A549 (cell line): ENCODE measurements at regions not wholly inside any gene's neighbourhood (a gene's known extent, or its start where the extent isn't known, plus 50 kb on each side); places are given as distances from the start of the nearest gene placed in this dataset.

Source experiments
- CTCF ChIP-seq: fragments of >200 bp; sonication (Bioruptor Twin); formaldehyde crosslinking; IDR thresholded peaks from 3 replicates; pipeline ENCODE4 v1.5.1; 2016
- HDAC2 ChIP-seq: fragments of 200-600 bp; sonication (generic); IDR thresholded peaks from 2 replicates; pipeline ENCODE4 v1.6.1; 2016
- KDM5A ChIP-seq: fragments of 200-600 bp; sonication (generic); IDR thresholded peaks from 2 replicates; pipeline ENCODE4 v1.6.1; 2016; ENCODE audit warnings: antibody characterized with exemption, mild to moderate bottlenecking
- MAFK ChIP-seq: fragments of 450-650 bp; IDR thresholded peaks from 2 replicates; pipeline ENCODE4 v1.6.1; 2014; ENCODE audit not compliant: partially characterized antibody
- MYC ChIP-seq: IDR thresholded peaks from 2 replicates; pipeline ENCODE4 v1.6.1; 2012; ENCODE audit warnings: mild to moderate bottlenecking, inconsistent platforms, low read length, improper control_type of control experiment, borderline replicate concordance
- PHF8 ChIP-seq: fragments of 200-600 bp; sonication (generic); IDR thresholded peaks from 2 replicates; pipeline ENCODE4 v1.6.1; 2016; ENCODE audit warnings: low read depth, mild to moderate bottlenecking, antibody characterized with exemption, moderate library complexity, borderline replicate concordance
- POLR2A ChIP-seq: IDR thresholded peaks from 2 replicates; pipeline ENCODE4 v1.6.1; 2012; ENCODE audit warnings: mild to moderate bottlenecking, low read length
- RAD21 ChIP-seq, 2 experiments: fragments of >200 bp in 1 of 2; sonication (Bioruptor Twin) in 1 of 2; formaldehyde crosslinking in 1 of 2; IDR thresholded peaks in 1 of 2; conservative IDR thresholded peaks in 1 of 2; 2 replicates in 1 of 2; 3 replicates in 1 of 2; pipeline ENCODE4 v1.6.1; 2012 to 2018; ENCODE audit warnings: inconsistent platforms in 1 of 2
- RCOR1 ChIP-seq: fragments of 150-350 bp; IDR thresholded peaks from 2 replicates; pipeline ENCODE4 v1.6.1; 2014; ENCODE audit warnings: antibody characterized with exemption, low read length, low read depth
- RFX5 ChIP-seq: fragments of 450-650 bp; IDR thresholded peaks from 2 replicates; pipeline ENCODE4 v1.7.1; 2014; ENCODE audit warnings: antibody characterized with exemption, mild to moderate bottlenecking, moderate library complexity
- RNF2 ChIP-seq: fragments of 200-600 bp; sonication (generic); IDR thresholded peaks from 2 replicates; pipeline ENCODE4 v1.6.1; 2016; ENCODE audit warnings: low read depth, mild to moderate bottlenecking, antibody characterized with exemption, moderate library complexity, borderline replicate concordance
- TFCP2L1 ChIP-seq: fragments of 250-450 bp; sonication (Bioruptor Pico); IDR thresholded peaks from 2 replicates; pipeline ENCODE4 v1.5.0; 2021; ENCODE audit warnings: mild to moderate bottlenecking
- ZSCAN20 ChIP-seq: fragments of 250-450 bp; sonication (Bioruptor Pico); IDR thresholded peaks from 2 replicates; pipeline ENCODE4 v1.8.0; 2022; ENCODE audit warnings: mild to moderate bottlenecking, moderate library complexity

DNA sequence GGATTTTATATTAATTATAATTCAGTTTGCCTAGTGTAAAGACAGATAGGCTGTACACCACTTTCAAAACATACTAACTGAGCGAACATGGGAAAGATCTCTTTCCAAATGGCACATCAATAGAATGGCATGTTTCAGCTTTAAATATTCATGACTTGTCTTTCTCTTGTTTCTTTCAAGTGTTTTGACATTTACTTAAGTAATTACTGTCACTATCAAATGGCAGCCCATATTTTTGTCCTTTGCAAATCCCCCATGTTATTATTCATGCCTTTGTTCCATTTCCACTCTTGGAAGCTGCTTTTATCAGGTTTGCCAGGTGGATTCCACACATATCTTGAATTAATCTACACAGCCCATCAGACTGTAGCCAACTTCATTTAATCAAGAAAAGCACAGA, 89.2 kb upstream of the GLRA2 start:
- TF ChIP-seq POLR2A (no peak), CTCF (no peak), MYC (no peak), RNF2 (no peak), HDAC2 (no peak), TFCP2L1 (no peak), MAFK (no peak), RCOR1 (no peak), PHF8 (no peak), RAD21 (conservative IDR thresholded peaks at IDR 0.05 in 1 of 2, IDR thresholded peaks at IDR 0.05 in 1 of 2) (no peak), RFX5 (no peak), KDM5A (no peak), ZSCAN20 (CRISPR knock-in tag) (no peak)
